AG10803 (cell line): ENCODE measurements at regions not wholly inside any gene's neighbourhood (a gene's known extent, or its start where the extent isn't known, plus 50 kb on each side); places are given as distances from the start of the nearest gene placed in this dataset.

Experiments
- DNase-seq: peaks from one replicate; pipeline ENCODE4 v3.0.0; 2010; ENCODE audit warnings: low read depth
- H3K4me3 ChIP-seq: 2 replicates; pipeline ENCODE4 v1.5.1; 2011; ENCODE audit warnings: mild to moderate bottlenecking, low read length, control low read depth
- CTCF ChIP-seq: conservative IDR thresholded peaks from 2 replicates; pipeline ENCODE4 v1.5.1; 2011; ENCODE audit warnings: mild to moderate bottlenecking, low read length, control low read depth, inconsistent platforms

- no peak for TF ChIP-seq CTCF
- H3K4me3 ChIP-seq: no peak overlapping the region
- DNase-seq: no peak
Measured at GRCh38 chr5:84696651-84697050, 312.0 kb upstream of the EDIL3 start.

GRCh38 chr5:84695330-84695729 is 310.6 kb upstream of the EDIL3 start:
- no peak overlapping the region for H3K4me3 ChIP-seq
- TF ChIP-seq CTCF: no peak
- DNase-seq: no peak

GRCh38 chr5:84693256-84693655 is 308.6 kb upstream of the EDIL3 start:
- no peak for TF ChIP-seq CTCF
- no peak overlapping the region for H3K4me3 ChIP-seq
- DNase-seq: no peak

GRCh38 chr5:84688566-84688965 is 303.9 kb upstream of the EDIL3 start:
- peak; percentile 44 for DNase-seq

GRCh38 chr5:84685121-84685894 is 300.6 kb upstream of the EDIL3 start:
- TF ChIP-seq CTCF: no peak
- no peak overlapping the region for H3K4me3 ChIP-seq
- DNase-seq: no peak

More at GRCh38 chr5:84688566-84688965, 303.9 kb upstream of the EDIL3 start:
- no peak overlapping the region for H3K4me3 ChIP-seq
- TF ChIP-seq CTCF: no peak

- no peak overlapping the region for H3K4me3 ChIP-seq
- TF ChIP-seq CTCF: no peak
- DNase-seq: no peak
Measured at GRCh38 chr5:84683594-84683993, 298.9 kb upstream of the EDIL3 start.

- no peak for TF ChIP-seq CTCF
- no peak for DNase-seq
- H3K4me3 ChIP-seq: no peak overlapping the region
Measured at GRCh38 chr5:84682531-84682930, 297.9 kb upstream of the EDIL3 start.
